Skeletal muscle tissue (tissue), 3 donors: ENCODE measurements at regions not wholly inside any gene's neighbourhood (a gene's known extent, or its start where the extent isn't known, plus 50 kb on each side); places are given as distances from the start of the nearest gene placed in this dataset.

Experiments used
- H3K27ac ChIP-seq: one replicate; pipeline ENCODE4 v1.7.0; 2013; ENCODE audit warnings: mild to moderate bottlenecking, low read depth, low read length, inconsistent platforms
- H3K27me3 ChIP-seq, 3 donors: one replicate each; pipeline ENCODE4 v1.7.0; 2013; ENCODE audit warnings: low read length in 3 of 3; ENCODE audit not compliant: control insufficient read depth in 3 of 3, insufficient read depth in 3 of 3
- H3K36me3 ChIP-seq, 3 donors: one replicate each; pipeline ENCODE4 v1.7.0; 2013; ENCODE audit warnings: low read length in 3 of 3; ENCODE audit not compliant: control insufficient read depth in 3 of 3, insufficient read depth in 3 of 3
- H3K4me1 ChIP-seq, 3 donors: one replicate each; pipeline ENCODE4 v1.7.0; 2013; ENCODE audit warnings: low read length in 3 of 3, mild to moderate bottlenecking in 3 of 3; ENCODE audit not compliant: control insufficient read depth in 3 of 3, insufficient read depth in 3 of 3
- H3K4me3 ChIP-seq, 3 donors: one replicate each; pipeline ENCODE4 v1.7.0; 2013; ENCODE audit warnings: low read length in 3 of 3
- H3K9ac ChIP-seq, 3 donors: one replicate each; pipeline ENCODE4 v1.7.0; 2013; ENCODE audit warnings: low read length in 3 of 3, mild to moderate bottlenecking in 3 of 3, moderate library complexity in 2 of 3, low read depth in 1 of 3
- H3K9me3 ChIP-seq, 3 donors: one replicate each; pipeline ENCODE4 v1.7.0; 2013; ENCODE audit warnings: low read length in 3 of 3; ENCODE audit not compliant: control insufficient read depth in 3 of 3
- donor health status: Osteomylitis.

DNA sequence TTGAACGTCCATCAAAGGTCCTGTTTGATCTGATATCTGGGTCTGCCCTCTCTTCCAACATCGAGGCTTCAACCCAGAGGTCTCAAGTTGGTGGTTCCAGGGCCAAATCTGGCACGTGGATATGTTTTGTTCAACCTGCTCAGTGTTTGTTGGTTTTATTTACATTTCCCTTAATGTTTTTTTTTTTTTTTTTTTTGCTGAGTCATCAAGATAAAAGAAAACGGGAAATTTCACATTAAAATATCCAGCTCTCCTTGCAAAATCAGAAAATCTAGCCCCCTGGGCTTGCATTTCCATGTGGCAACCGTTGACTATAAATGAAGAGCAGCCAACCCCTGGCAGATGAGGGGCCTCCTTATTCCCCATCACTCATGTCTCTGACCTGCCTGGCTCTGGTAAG, 765.6 kb upstream of the TBX3 start:
- Histone ChIP-seq H3K27ac (no peak overlapping the region), H3K27me3 (peaks cover 0 to 17% (median 8%) of the 10 kb centered on the region in 3 donors), H3K36me3 (no peaks in the 10 kb centered on the region), H3K4me3 (no peak overlapping the region), H3K4me1 (peaks cover 6 to 13% (median 12%) of the 10 kb centered on the region in 3 donors), H3K9ac (no peak overlapping the region), H3K9me3 (no peaks in the 10 kb centered on the region)

DNA sequence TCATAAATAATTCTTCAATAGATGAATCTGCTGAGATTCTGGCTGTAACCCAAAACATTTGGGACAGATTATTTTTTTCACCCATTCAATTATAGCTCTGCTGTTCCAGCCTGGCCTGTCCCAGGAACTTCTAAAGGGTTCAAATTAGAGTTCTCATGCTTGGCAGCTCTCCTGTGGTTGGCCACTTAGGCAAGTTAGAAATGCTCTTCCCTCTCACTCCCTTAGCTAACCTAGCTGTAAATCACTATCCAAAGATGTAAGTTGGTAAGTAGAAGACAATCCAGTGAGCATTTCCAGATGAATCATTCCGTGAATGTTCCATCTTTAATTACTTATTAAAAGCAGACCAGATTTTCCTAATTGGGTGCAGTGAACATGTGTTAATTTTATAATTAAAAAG, 760.4 kb upstream of the TBX3 start:
- Histone ChIP-seq H3K27ac (no peak overlapping the region), H3K36me3 (no peaks in the 10 kb centered on the region), H3K27me3 (no peaks in the 10 kb centered on the region), H3K4me3 (no peak overlapping the region), H3K9me3 (no peaks in the 10 kb centered on the region), H3K9ac (no peak overlapping the region), H3K4me1 (peaks cover 0 to 5% (median 0%) of the 10 kb centered on the region in 3 donors)

DNA sequence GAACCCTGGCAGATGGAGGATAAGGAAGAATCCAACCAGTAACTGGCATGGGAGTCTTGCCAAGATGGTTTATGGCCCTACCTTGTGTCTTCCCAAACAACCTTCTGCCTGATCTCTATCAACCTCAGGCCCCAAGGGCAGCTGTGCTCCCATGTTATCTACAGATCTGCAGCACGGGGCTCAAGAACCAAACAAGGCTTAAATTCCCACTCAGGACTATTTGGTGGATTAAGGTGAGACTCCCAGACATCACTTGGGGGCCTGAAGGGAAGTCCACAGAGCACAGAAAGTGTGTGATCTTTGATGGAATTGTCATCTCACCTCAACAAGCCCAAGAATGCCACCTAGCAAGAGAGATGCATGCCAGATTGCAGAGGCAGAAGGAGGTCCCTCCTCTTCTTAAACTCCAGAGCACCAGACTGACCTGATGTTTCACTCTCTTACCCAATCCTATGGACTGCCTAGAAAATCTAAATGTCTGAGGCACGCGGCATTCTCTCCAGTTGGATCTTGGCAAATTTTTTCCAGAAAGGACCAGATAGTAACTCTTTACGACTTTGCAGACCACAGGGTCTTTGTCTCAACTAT, 759.5 kb upstream of the TBX3 start:
- Histone ChIP-seq H3K4me3 (no peak overlapping the region), H3K27me3 (no peaks in the 10 kb centered on the region), H3K9ac (no peak overlapping the region), H3K36me3 (no peaks in the 10 kb centered on the region), H3K4me1 (peaks cover 0 to 5% (median 0%) of the 10 kb centered on the region in 3 donors), H3K27ac (no peak overlapping the region), H3K9me3 (no peaks in the 10 kb centered on the region)

DNA sequence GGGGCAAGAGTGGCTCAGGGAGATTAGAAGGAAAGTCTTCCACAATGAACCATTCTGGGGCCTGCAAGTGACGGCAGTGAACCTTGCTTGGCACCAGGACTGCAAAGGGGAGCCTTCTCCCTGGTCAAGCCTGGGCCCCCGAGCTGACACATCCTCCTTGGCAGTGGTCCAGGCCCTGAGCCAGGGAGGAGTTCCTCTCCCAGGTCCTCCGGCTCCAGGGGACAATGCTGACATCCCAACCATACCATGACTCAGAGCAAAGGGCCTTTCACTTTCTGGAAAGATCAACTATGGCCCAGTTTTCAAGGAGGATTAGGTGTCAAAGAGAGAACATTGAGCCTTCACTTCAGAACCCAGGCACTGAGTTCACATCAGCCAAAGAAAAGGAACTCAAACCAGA, 756.5 kb upstream of the TBX3 start:
- Histone ChIP-seq H3K9me3 (no peaks in the 10 kb centered on the region), H3K4me3 (no peak overlapping the region), H3K9ac (no peak overlapping the region), H3K36me3 (no peaks in the 10 kb centered on the region), H3K4me1 (peaks cover 0 to 8% (median 3%) of the 10 kb centered on the region in 3 donors), H3K27me3 (no peaks in the 10 kb centered on the region), H3K27ac (no peak overlapping the region)

DNA sequence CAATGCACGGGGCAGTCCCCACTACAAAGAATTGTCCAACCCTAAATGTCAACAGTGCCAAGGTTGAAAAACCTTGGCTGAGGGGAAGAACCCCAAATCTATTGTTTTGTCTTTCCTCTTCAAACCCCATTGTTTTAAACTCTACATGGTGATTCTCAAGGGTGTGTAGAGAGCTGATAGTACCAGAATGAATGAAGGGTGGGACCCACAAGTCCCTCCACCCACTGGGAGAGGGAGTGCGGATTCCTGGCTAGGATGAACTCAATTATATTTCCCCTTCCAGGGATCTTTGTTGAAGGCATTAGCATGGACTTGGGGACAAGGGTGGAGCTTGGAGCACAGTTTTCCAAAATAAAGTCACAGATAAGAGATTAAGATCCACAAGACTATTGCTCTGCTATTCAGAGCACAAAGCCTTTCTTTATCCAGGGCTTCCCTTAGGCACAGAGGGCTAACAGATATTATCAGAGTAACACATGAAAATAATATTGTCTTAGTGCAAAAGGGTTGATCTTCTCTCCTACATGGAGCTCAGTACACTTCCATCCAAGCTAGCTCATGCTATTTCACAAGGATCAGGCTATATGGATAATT, 755.1 kb upstream of the TBX3 start:
- H3K27ac ChIP-seq: no peak overlapping the region
- H3K4me1 ChIP-seq: peaks cover 0 to 8% (median 3%) of the 10 kb centered on the region in 3 donors
- no peaks in the 10 kb centered on the region for H3K27me3 ChIP-seq
- no peaks in the 10 kb centered on the region for H3K9me3 ChIP-seq
- H3K36me3 ChIP-seq: no peaks in the 10 kb centered on the region
- no peak overlapping the region for H3K9ac ChIP-seq
- H3K4me3 ChIP-seq: no peak overlapping the region

DNA sequence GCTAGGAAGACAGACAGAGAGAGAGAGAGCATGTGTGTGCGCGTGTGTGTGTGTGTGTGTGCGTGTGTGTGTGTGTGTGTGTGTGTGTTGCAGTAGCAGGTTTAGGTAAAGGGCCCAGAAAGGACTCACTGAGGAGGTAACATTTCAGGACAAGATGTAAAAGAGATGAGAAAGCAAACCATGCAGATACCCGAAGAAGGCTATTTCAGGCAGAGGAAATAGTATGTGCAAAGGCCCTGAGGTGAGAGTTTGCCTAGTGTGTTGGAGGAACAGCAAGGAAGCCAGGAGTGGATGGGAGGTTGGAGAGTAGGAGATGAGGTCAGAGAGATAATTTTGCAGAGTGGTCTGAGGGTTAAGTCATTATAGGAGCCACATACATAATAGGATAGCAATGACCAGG, 754.3 kb upstream of the TBX3 start:
- Histone ChIP-seq H3K9ac (no peak overlapping the region), H3K36me3 (no peaks in the 10 kb centered on the region), H3K27ac (no peak overlapping the region), H3K27me3 (no peaks in the 10 kb centered on the region), H3K4me1 (peaks cover 0 to 8% (median 3%) of the 10 kb centered on the region in 3 donors), H3K4me3 (no peak overlapping the region), H3K9me3 (no peaks in the 10 kb centered on the region)

DNA sequence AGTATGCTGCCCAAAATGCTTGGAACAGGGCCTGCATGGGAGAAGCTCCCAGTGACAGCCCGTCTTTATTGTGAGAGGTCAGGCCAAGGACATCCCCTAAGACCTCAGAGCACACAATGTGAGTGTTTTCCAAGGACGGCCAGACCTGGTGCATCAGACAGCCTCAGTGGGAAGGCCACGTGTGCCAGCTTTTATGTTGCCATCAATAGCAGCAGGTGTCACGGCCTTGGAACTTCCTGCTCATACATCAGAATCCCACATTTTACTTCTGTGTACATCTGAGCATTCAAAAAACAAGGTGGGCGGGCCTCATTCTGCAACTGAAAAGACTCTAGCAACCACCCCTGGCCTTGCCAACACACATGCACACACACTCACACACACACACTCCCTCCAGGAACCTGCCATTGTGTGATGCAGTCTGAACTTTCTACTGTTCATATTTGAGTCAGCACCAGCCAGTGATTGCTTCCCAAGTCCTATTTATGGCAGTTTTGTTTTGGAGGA, 753.1 kb upstream of the TBX3 start:
- H3K4me3 ChIP-seq: no peak overlapping the region
- no peaks in the 10 kb centered on the region for H3K27me3 ChIP-seq
- H3K4me1 ChIP-seq: peaks cover 0 to 8% (median 3%) of the 10 kb centered on the region in 3 donors
- no peaks in the 10 kb centered on the region for H3K9me3 ChIP-seq
- H3K36me3 ChIP-seq: no peaks in the 10 kb centered on the region
- no peak overlapping the region for H3K9ac ChIP-seq
- no peak overlapping the region for H3K27ac ChIP-seq

DNA sequence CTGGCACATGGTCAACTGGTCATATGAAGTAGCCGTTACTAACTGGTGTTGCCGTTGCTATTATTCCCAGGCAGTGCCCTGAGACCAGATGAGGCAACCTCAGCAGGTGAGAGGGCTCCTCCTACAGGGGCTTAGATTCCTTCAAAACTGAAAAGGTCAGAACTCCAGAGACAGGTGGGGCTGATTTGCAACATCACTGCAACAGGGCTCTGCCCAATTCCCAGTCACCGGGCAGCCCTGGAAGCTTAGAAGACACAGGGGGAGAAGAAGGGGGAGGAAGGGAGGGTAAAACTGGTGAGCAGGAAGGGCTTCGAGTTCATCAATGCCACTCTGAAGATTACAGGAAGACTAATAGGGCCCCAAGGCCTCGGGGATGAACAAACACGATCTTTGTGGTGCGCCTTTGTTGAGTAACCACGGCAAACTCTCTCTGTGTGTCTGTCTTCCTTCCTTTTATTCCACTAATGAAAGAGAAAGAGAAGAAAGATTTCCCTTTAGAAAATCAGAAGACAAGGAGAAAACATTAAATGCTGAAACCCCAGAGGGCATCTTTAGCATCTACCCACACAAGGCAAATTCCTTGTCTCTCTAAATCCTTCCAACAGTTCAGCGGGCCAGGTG, 749.1 kb upstream of the TBX3 start:
- Histone ChIP-seq H3K4me3 (no peak overlapping the region), H3K9me3 (no peaks in the 10 kb centered on the region), H3K27me3 (no peaks in the 10 kb centered on the region), H3K27ac (no peak overlapping the region), H3K9ac (no peak overlapping the region), H3K4me1 (peaks cover 0 to 3% (median 3%) of the 10 kb centered on the region in 3 donors), H3K36me3 (no peaks in the 10 kb centered on the region)

DNA sequence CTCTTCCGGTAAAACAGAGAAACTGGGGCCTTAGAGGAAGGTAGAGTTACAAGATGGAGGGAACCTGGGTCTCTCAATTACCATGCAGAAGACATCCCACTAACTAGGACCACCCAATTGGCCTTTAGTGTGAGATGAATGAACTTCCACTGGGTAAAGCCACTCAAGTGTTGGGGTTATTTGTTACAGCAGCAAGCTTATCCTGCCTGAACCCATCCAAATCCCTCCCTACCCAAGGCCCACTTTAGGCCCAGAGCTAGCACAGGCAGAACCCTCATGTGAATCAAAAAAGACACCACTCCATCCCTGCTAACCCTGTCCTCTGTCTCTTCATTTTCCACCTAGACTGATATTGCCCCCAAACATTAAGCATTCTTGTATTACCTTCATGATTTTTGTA, 746.7 kb upstream of the TBX3 start:
- Histone ChIP-seq H3K9ac (no peak overlapping the region), H3K27ac (no peak overlapping the region), H3K36me3 (no peaks in the 10 kb centered on the region), H3K27me3 (no peaks in the 10 kb centered on the region), H3K4me3 (no peak overlapping the region), H3K9me3 (no peaks in the 10 kb centered on the region), H3K4me1 (no peaks in the 10 kb centered on the region)

DNA sequence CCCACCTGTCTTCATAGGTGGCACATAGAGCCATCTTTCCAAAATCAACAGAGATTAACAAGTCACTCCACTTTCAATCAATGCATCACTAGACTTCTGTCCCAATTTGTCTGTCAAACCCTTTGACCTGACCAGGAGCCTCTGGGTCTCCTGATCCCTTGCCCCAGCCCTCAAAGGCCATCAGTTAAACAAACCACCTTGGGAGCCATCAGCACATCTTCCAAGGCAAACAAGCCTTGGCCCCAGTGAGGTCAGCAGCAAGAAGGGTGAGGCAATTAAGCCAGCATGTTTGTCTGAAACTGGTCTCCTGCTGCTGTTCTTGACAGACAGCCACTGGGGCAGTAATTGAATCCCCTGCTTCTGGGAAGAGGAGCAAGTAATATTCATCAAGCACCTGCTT, 742.8 kb upstream of the TBX3 start:
- no peak overlapping the region for H3K4me3 ChIP-seq
- H3K27ac ChIP-seq: no peak overlapping the region
- no peaks in the 10 kb centered on the region for H3K27me3 ChIP-seq
- H3K9me3 ChIP-seq: no peaks in the 10 kb centered on the region
- H3K36me3 ChIP-seq: no peaks in the 10 kb centered on the region
- no peak overlapping the region for H3K9ac ChIP-seq
- no peaks in the 10 kb centered on the region for H3K4me1 ChIP-seq
